Vagina (tissue), 2 donors: ENCODE measurements at regions not wholly inside any gene's neighbourhood (a gene's known extent, or its start where the extent isn't known, plus 50 kb on each side); places are given as distances from the start of the nearest gene placed in this dataset.

Experiments used
- DNase-seq, 2 donors: peaks; one replicate each; pipeline ENCODE4 v3.0.0-alpha.2; 2017; ENCODE audit errors: extremely low spot score in 2 of 2
- H3K27ac ChIP-seq: fragments of 200-600 bp; sonication (generic); one replicate; pipeline ENCODE4 v1.5.1; 2019
- H3K27me3 ChIP-seq: fragments of 200-600 bp; sonication (generic); one replicate; pipeline ENCODE4 v1.5.1; 2019
- H3K36me3 ChIP-seq, 2 donors: fragments of 200-600 bp; sonication (generic); one replicate each; pipeline ENCODE4 v1.5.1; 2017 to 2019
- H3K4me1 ChIP-seq: fragments of 200-600 bp; sonication (generic); one replicate; pipeline ENCODE4 v1.5.1; 2019
- H3K4me3 ChIP-seq, 2 donors: fragments of 200-600 bp; sonication (generic); 1 replicate in 1 of 2; 2 replicates in 1 of 2; pipeline ENCODE4 v1.5.1; 2016 to 2019
- H3K9me3 ChIP-seq: fragments of 200-600 bp; sonication (generic); one replicate; pipeline ENCODE4 v1.5.1; 2019
- CTCF ChIP-seq, 3 experiments: fragments of 450-650 bp in 2 of 3; fragments of 200-600 bp in 1 of 3; sonication (generic) in 1 of 3; IDR thresholded peaks; one replicate each; pipeline ENCODE4 v1.5.1; 2017 to 2019; ENCODE audit warnings: antibody characterized with exemption in 3 of 3, mild to moderate bottlenecking in 2 of 3, moderate library complexity in 2 of 3
- POLR2A ChIP-seq, 2 donors: fragments of 450-650 bp; IDR thresholded peaks; one replicate each; pipeline ENCODE4 v1.6.1; 2017; ENCODE audit warnings: antibody characterized with exemption in 2 of 2, mild to moderate bottlenecking in 2 of 2, moderate library complexity in 2 of 2
- POLR2AphosphoS5 ChIP-seq, 2 donors: sonication (generic); formaldehyde crosslinking; IDR thresholded peaks; one replicate each; pipeline ENCODE4 v1.9.0; 2017; ENCODE audit warnings: antibody characterized with exemption in 2 of 2, mild to moderate bottlenecking in 2 of 2, low read depth in 1 of 2; ENCODE audit not compliant: insufficient read depth in 1 of 2
- intact Hi-C: fragments of 100-400 bp; cut with DNase I; formaldehyde crosslinking; loops from one replicate; pipeline ENCODE4 v1.15.1; 2023

DNA sequence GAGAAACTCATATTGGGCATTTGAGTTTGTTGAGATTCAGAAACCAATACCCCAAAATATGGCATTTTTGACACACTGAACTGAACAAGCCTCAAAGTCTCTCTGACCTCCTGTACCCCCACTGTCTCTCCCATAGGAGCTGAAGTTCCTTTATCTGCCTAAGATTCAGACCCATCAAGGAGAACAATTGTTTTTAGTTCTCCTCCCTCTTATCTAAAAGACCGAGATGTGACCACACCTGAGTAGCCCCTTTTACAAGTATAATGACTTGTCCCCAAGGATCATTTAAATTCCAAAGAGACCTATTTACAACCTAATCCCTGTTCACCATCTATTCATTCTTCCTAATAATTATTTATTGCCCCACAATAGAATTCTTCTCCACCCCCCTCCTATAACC is 122.1 kb upstream of the PLAAT1 start:
- Histone ChIP-seq H3K4me1 (no peaks in the 10 kb centered on the region), H3K9me3 (no peaks in the 10 kb centered on the region), H3K27me3 (no peaks in the 10 kb centered on the region), H3K36me3 (no peaks in the 10 kb centered on the region), H3K4me3 (no peak overlapping the region), H3K27ac (no peak overlapping the region)
- TF ChIP-seq POLR2AphosphoS5 (IDR thresholded peaks at IDR 0.05; ENCODE audit: insufficient read depth in 1 of 2, low read depth in 1 of 2), result no peak
- TF ChIP-seq POLR2A (IDR thresholded peaks at IDR 0.05), result no peak
- no peak for TF ChIP-seq CTCF (IDR thresholded peaks at IDR 0.05)
- intact Hi-C loops, result no loop called here
- no peak for DNase-seq

DNA sequence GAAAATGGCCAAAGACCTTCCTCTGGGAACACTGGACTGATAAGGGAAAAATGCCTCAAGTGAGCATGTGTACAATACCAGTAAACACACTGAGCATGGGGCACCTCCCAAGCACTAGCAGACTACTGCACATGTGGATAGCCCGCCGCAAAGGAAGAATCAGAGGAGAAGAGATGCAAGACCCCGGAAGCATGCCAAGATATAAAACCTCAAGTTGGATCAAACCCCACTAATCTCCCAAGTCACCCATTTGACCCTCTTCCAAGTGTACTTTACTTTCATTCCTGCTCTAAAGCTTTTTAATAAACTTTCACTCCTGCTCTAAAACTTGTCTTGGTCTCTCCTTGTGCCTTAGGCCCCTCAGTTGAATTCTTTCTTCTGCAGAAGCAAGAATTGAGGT is 121.1 kb upstream of the PLAAT1 start:
- H3K4me1 ChIP-seq, result no peaks in the 10 kb centered on the region
- H3K9me3 ChIP-seq, result no peaks in the 10 kb centered on the region
- DNase-seq, result no peak
- intact Hi-C loops, result no loop called here
- H3K4me3 ChIP-seq, result no peak overlapping the region
- TF ChIP-seq POLR2A (IDR thresholded peaks at IDR 0.05) (no peak), CTCF (IDR thresholded peaks at IDR 0.05) (no peak), POLR2AphosphoS5 (IDR thresholded peaks at IDR 0.05; ENCODE audit: insufficient read depth in 1 of 2, low read depth in 1 of 2) (no peak)
- H3K36me3 ChIP-seq, result no peaks in the 10 kb centered on the region
- H3K27ac ChIP-seq, result no peak overlapping the region
- H3K27me3 ChIP-seq, result no peaks in the 10 kb centered on the region

DNA sequence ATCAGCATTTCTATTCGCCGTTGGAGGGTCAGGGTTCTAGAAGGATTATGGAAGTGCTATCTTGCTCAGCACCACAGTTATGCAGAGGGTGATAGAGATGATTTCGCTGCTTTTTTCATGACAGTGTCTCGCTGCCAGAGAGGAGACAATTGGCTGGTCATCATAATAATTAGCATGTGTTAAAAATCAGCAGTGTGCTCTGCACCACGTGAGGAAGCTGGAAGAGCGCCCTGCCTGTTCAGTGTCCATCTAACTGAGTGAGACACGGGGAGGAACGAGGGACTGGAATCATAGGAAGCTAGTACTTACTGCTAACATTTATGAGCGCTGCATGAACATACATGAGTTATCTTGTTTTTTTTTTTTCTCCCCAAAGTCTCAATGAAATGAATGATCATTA is 116.2 kb upstream of the PLAAT1 start:
- DNase-seq, result no peak
- intact Hi-C loops, result no loop called here
- Histone ChIP-seq H3K27ac (no peak overlapping the region), H3K4me1 (no peaks in the 10 kb centered on the region), H3K36me3 (no peaks in the 10 kb centered on the region), H3K4me3 (no peak overlapping the region), H3K27me3 (no peaks in the 10 kb centered on the region), H3K9me3 (no peaks in the 10 kb centered on the region)
- TF ChIP-seq POLR2AphosphoS5 (IDR thresholded peaks at IDR 0.05; ENCODE audit: insufficient read depth in 1 of 2, low read depth in 1 of 2) (no peak), POLR2A (IDR thresholded peaks at IDR 0.05) (no peak), CTCF (IDR thresholded peaks at IDR 0.05) (no peak)

DNA sequence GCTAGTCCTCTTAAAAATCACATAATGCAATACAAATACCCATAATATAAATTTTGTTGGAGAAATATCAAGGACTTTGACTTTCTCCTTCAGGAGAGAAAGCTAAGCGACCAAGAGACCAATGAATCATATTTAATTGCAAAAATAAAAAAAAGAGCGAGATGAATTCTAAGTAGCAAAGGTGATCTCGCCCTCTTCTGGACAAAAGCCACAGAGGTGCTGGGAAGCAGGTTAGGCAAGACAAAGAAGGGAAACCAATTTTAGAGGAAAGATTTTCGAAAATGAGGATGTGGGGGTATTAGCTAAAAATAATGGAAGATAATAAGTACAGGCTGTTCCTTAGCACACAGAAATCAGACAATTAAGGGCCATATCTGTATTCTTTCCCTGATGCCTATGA is 111.4 kb upstream of the PLAAT1 start:
- no peak overlapping the region for H3K4me3 ChIP-seq
- intact Hi-C loops, result no loop called here
- no peaks in the 10 kb centered on the region for H3K4me1 ChIP-seq
- no peaks in the 10 kb centered on the region for H3K9me3 ChIP-seq
- no peaks in the 10 kb centered on the region for H3K27me3 ChIP-seq
- H3K36me3 ChIP-seq, result no peaks in the 10 kb centered on the region
- DNase-seq, result no peak
- no peak overlapping the region for H3K27ac ChIP-seq
- TF ChIP-seq POLR2AphosphoS5 (IDR thresholded peaks at IDR 0.05; ENCODE audit: insufficient read depth in 1 of 2, low read depth in 1 of 2) (no peak), CTCF (IDR thresholded peaks at IDR 0.05) (no peak), POLR2A (IDR thresholded peaks at IDR 0.05) (no peak)

- intact Hi-C loops, result no loop called here
These were observed 110.4 kb upstream of the PLAAT1 start for GRCh38 chr3:193130576-193130975.

More at GRCh38 chr3:193130576-193130975, 110.4 kb upstream of the PLAAT1 start:
- H3K36me3 ChIP-seq, result no peaks in the 10 kb centered on the region
- TF ChIP-seq CTCF (IDR thresholded peaks at IDR 0.05), result no peak
- no peak for TF ChIP-seq POLR2AphosphoS5 (IDR thresholded peaks at IDR 0.05; ENCODE audit: insufficient read depth in 1 of 2, low read depth in 1 of 2)
- TF ChIP-seq POLR2A (IDR thresholded peaks at IDR 0.05), result no peak
- H3K27ac ChIP-seq, result no peak overlapping the region
- no peaks in the 10 kb centered on the region for H3K4me1 ChIP-seq
- H3K4me3 ChIP-seq, result no peak overlapping the region
- no peaks in the 10 kb centered on the region for H3K27me3 ChIP-seq
- no peaks in the 10 kb centered on the region for H3K9me3 ChIP-seq
- DNase-seq, result no peak
